Spleen (tissue), 11 donors: ENCODE measurements at regions not wholly inside any gene's neighbourhood (a gene's known extent, or its start where the extent isn't known, plus 50 kb on each side); places are given as distances from the start of the nearest gene placed in this dataset.

Experiments used
- DNase-seq: peaks from one replicate; pipeline ENCODE4 v3.0.0-alpha.2; 2020
- H3K27ac ChIP-seq, 8 donors: fragments of 200-600 bp; sonication (generic) in 7 of 8; 1 replicate in 4 of 8; 2 replicates in 4 of 8; pipeline versions ENCODE4 v1.5.0 to v1.8.0; 2016 to 2021; ENCODE audit warnings: inconsistent platforms in 4 of 8, mild to moderate bottlenecking in 4 of 8, moderate library complexity in 1 of 8
- H3K27me3 ChIP-seq, 7 donors: fragments of 200-600 bp; sonication (generic) in 6 of 7; replicated peaks in 1 of 7; 1 replicate in 4 of 7; 2 replicates in 3 of 7; pipeline versions ENCODE4 v1.5.0 to v1.8.0; 2016 to 2021; ENCODE audit warnings: inconsistent platforms in 3 of 7, mild to moderate bottlenecking in 1 of 7
- H3K36me3 ChIP-seq, 6 donors: fragments of 200-600 bp; sonication (generic) in 5 of 6; 1 replicate in 4 of 6; 2 replicates in 2 of 6; pipeline versions ENCODE4 v1.5.0 to v1.8.0; 2016 to 2021; ENCODE audit warnings: inconsistent platforms in 2 of 6
- H3K4me1 ChIP-seq, 6 donors: fragments of 200-600 bp; sonication (generic) in 5 of 6; 1 replicate in 3 of 6; 2 replicates in 3 of 6; pipeline versions ENCODE4 v1.5.0 to v1.8.0; 2016 to 2021; ENCODE audit warnings: inconsistent platforms in 3 of 6
- H3K4me3 ChIP-seq, 8 donors: fragments of 200-600 bp; sonication (generic) in 7 of 8; 1 replicate in 4 of 8; 2 replicates in 4 of 8; pipeline versions ENCODE4 v1.5.0 to v1.8.0; 2016 to 2021; ENCODE audit warnings: inconsistent platforms in 4 of 8, mild to moderate bottlenecking in 4 of 8, moderate library complexity in 2 of 8
- H3K9me3 ChIP-seq, 8 donors: fragments of 200-600 bp; sonication (generic) in 7 of 8; 1 replicate in 4 of 8; 2 replicates in 4 of 8; pipeline versions ENCODE4 v1.5.0 to v1.8.0; 2016 to 2021; ENCODE audit warnings: inconsistent platforms in 4 of 8
- POLR2A ChIP-seq, 3 donors: fragments of 450-650 bp; IDR thresholded peaks; one replicate each; pipeline ENCODE4 v1.5.1; 2017; ENCODE audit warnings: antibody characterized with exemption in 3 of 3, mild to moderate bottlenecking in 1 of 3
- POLR2AphosphoS5 ChIP-seq, 3 donors: sonication (generic); formaldehyde crosslinking; IDR thresholded peaks; one replicate each; pipeline ENCODE4 v1.5.1; 2017; ENCODE audit warnings: antibody characterized with exemption in 3 of 3
- WGBS, 5 donors: extraction: QIAGEN DNeasy Blood & Tissue Kit in 3 of 5; methylation state at CpG; one replicate each; pipeline versions ENCODE4 v1.1.5 to v1.1.7; 2013 to 2018; 5-methylcytosine and 5-hydroxymethylcytosine counted together
- intact Hi-C: fragments of 100-400 bp; cut with DNase I; formaldehyde crosslinking; loops from one replicate; pipeline ENCODE4 v1.15.0; 2023; ENCODE audit warnings: low total_unique reads
- small RNA-seq, 4 donors: library from RNA; depleted of rRNA; stranded (forward); fragments of <200 nt; gene quantifications; one replicate each; pipeline ENCODE3, GENCODE V24; 2016
- TF ChIP-seq, protein P1 (sequence below), 11 experiments: fragments of 200-600 bp in 7 of 11; fragments of 450-650 bp in 4 of 11; sonication (generic) in 4 of 11; IDR thresholded peaks in 8 of 11; conservative IDR thresholded peaks in 3 of 11; 1 replicate in 7 of 11; 2 replicates in 4 of 11; pipeline versions ENCODE4 v1.4.0 to v1.8.0; 2016 to 2021; ENCODE audit warnings: antibody characterized with exemption in 11 of 11, inconsistent platforms in 4 of 11, mild to moderate bottlenecking in 1 of 11
- donor health status: healthy with polysubstance abuse.
- donor health status: DM: no; HTN: no; CAD: no; lungs with moderate emphysema.
- donor health status: DM: no; HTN: no; CAD: no.
- donor health status: Bipolar disorder and iron deficiency.
- donor health status: healthy.
- donor health status: DM: no; HTN: no; CAD: no.
- donor health status: DM: yes; HTN: yes; CAD: no.

DNA sequence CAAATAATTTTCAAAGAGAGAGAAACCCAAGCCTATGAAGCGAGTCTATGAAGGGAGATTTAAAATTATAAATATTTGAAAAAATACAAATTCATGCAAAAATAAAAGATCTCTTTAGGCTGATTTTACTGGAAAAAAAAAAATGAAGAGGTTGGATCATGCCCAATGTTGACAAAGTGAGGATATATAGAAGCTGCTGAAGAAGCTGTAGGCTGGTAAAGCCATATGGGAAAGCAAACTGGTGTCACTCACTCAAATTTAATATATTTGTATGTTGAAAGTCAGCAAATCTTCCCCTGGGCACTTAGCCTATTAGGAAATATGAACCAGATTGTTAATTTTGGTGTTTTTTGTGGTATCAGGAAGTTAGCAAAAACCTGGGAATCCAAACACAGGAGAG, 61.8 kb upstream of the BCHE start:
- intact Hi-C loops, result no loop called here
- TF ChIP-seq POLR2A (IDR thresholded peaks at IDR 0.05) (no peak), POLR2AphosphoS5 (IDR thresholded peaks at IDR 0.05) (no peak)
- TF ChIP-seq, protein P1, sequence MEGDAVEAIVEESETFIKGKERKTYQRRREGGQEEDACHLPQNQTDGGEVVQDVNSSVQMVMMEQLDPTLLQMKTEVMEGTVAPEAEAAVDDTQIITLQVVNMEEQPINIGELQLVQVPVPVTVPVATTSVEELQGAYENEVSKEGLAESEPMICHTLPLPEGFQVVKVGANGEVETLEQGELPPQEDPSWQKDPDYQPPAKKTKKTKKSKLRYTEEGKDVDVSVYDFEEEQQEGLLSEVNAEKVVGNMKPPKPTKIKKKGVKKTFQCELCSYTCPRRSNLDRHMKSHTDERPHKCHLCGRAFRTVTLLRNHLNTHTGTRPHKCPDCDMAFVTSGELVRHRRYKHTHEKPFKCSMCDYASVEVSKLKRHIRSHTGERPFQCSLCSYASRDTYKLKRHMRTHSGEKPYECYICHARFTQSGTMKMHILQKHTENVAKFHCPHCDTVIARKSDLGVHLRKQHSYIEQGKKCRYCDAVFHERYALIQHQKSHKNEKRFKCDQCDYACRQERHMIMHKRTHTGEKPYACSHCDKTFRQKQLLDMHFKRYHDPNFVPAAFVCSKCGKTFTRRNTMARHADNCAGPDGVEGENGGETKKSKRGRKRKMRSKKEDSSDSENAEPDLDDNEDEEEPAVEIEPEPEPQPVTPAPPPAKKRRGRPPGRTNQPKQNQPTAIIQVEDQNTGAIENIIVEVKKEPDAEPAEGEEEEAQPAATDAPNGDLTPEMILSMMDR (IDR thresholded peaks at IDR 0.05 in 8 of 11, conservative IDR thresholded peaks at IDR 0.05 in 3 of 11), result no peak
- H3K4me3 ChIP-seq, result no peak overlapping the region
- H3K27ac ChIP-seq, result no peak overlapping the region
- no peaks in the 10 kb centered on the region for H3K27me3 ChIP-seq
- no peaks in the 10 kb centered on the region for H3K36me3 ChIP-seq
- DNase-seq, result no peak
- no peaks in the 10 kb centered on the region for H3K4me1 ChIP-seq
- H3K9me3 ChIP-seq, result peaks cover 0 to 7% (median 0%) of the 10 kb centered on the region in 8 donors
- 84 to 91% (median 85%) methylated on average over 1 of the region's 1 CpG for WGBS, 5 donors

DNA sequence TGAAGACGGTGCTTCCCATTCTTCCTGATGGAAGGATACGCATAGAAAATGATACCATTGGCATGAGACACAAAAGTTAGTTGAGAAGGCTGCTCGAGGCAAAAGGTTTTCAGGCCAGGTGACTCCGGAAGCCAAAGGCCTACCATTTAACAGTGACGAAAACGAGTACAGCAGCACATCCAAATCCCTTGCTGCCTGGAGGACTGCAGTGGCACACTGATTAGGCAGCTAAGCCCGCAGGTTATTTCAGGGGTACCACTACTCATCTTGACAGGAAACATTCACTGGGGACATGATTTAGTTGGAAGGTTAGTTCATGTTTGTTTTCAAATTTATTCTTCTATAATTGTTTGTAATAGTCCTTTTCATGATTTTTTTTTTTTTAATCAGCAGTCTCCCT, 59.9 kb upstream of the BCHE start:
- H3K9me3 ChIP-seq, result no peaks in the 10 kb centered on the region
- H3K27ac ChIP-seq, result no peak overlapping the region
- H3K4me1 ChIP-seq, result no peaks in the 10 kb centered on the region
- H3K4me3 ChIP-seq, result no peak overlapping the region
- H3K27me3 ChIP-seq, result no peaks in the 10 kb centered on the region
- 83 to 90% (median 88%) methylated on average over 7 of the region's 7 CpGs for WGBS, 5 donors
- no peak for DNase-seq
- no peaks in the 10 kb centered on the region for H3K36me3 ChIP-seq
- intact Hi-C loops, result no loop called here
- TF ChIP-seq POLR2AphosphoS5 (IDR thresholded peaks at IDR 0.05) (no peak), POLR2A (IDR thresholded peaks at IDR 0.05) (no peak)
- TF ChIP-seq, protein P1 (IDR thresholded peaks at IDR 0.05 in 8 of 11, conservative IDR thresholded peaks at IDR 0.05 in 3 of 11), result no peak

DNA sequence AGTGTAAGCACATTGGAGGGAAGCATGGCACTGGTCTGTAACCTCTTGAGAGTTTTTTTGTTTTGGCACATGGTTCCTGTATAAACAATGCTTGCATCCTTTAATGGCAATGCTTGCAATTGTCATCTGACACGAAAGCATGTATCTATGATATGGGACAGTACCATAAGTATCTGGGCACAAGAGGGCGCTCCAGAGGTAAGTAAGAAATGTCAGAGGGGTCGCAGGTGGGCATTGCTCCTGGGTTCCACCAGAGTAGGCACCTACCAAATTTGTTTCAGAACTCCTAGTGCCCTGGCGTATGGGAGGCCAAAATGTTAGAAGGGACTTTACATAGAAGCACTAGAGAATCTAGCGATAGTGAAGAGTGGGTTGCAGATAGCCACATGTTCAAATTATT, 58.7 kb upstream of the BCHE start:
- no peak for TF ChIP-seq POLR2AphosphoS5 (IDR thresholded peaks at IDR 0.05)
- TF ChIP-seq, protein P1 (IDR thresholded peaks at IDR 0.05 in 8 of 11, conservative IDR thresholded peaks at IDR 0.05 in 3 of 11), result no peak
- Histone ChIP-seq H3K36me3 (no peaks in the 10 kb centered on the region), H3K4me3 (no peak overlapping the region), H3K9me3 (no peaks in the 10 kb centered on the region), H3K4me1 (no peaks in the 10 kb centered on the region), H3K27ac (no peak overlapping the region), H3K27me3 (no peaks in the 10 kb centered on the region)
- 47 to 57% (median 52%) methylated on average over 5 of the region's 5 CpGs for WGBS, 5 donors
- no peak for DNase-seq
- intact Hi-C loops, result no loop called here

DNA sequence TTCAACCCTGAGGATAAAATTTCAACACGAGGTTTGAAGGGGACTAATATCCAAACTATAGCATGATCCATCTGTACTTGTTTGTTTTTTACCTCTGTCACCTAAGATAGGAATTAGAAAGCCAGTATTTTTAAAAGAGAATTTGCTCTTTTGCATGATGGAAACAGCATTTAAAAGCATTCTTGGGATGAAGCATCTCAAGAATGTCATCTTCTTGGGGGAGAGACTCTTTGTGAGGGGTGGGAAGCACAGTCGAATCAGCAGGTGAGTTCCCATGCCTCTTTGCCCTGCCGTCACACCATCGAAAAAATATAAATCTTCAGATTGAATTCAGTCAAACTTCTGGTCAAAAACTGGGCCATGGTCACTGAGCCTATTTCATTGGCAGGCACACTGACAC, 55.3 kb upstream of the BCHE start:
- WGBS, 5 donors, result 74 to 90% (median 78%) methylated on average over 4 of the region's 4 CpGs
- TF ChIP-seq POLR2A (IDR thresholded peaks at IDR 0.05) (no peak), POLR2AphosphoS5 (IDR thresholded peaks at IDR 0.05) (no peak)
- TF ChIP-seq, protein P1 (IDR thresholded peaks at IDR 0.05 in 8 of 11, conservative IDR thresholded peaks at IDR 0.05 in 3 of 11), result no peak

More for the DNA sequence above, 55.3 kb upstream of the BCHE start:
- no peaks in the 10 kb centered on the region for H3K4me1 ChIP-seq
- H3K27ac ChIP-seq, result no peak overlapping the region
- no peak overlapping the region for H3K4me3 ChIP-seq
- intact Hi-C loops, result no loop called here
- H3K9me3 ChIP-seq, result no peaks in the 10 kb centered on the region
- no peaks in the 10 kb centered on the region for H3K36me3 ChIP-seq
- H3K27me3 ChIP-seq, result no peaks in the 10 kb centered on the region
- no peak for DNase-seq

Small RNAs in the stretch of these regions (small RNA-seq; reads per million reads assigned to genes)
- gene AC069439.1, result 0 reads per million in 4 donors
- gene AC072046.1, result 0 reads per million in 4 donors
- gene AC072046.2, result 0 reads per million in 4 donors
- gene MTND4LP10, result 0 reads per million in 4 donors
- gene RN7SKP298, result 0 reads per million in 4 donors
